ENCODE measurements at regions not wholly inside any gene's neighbourhood (a gene's known extent, or its start where the extent isn't known, plus 50 kb on each side); places are given as distances from the start of the nearest gene placed in this dataset.

DNA sequence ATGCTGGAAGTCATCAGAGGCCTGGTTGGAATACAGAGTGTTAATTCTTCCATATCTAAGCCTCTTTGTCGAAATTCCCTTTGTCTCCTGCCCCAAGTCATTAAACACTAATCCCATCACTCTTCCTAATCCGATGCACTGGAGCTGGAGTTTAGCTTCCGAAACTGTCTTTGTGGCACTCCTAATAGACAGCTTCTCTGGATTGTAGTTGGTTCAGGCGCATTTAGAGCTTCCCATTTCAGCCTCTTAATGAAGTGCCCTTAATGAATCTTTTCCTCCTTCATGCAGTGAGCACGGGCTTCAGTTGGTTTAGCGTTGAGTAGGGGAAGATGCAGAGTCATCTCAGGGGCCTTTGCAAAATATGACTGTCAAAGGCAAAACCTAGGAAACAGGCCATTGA lies 72.2 kb upstream of the MEIS1 start:
- no peak overlapping the region for H3K4me3 ChIP-seq (ENCODE audit: control insufficient read depth, low read depth, low read length)
- DNase-seq (ENCODE audit: low read depth) = no peak

DNA sequence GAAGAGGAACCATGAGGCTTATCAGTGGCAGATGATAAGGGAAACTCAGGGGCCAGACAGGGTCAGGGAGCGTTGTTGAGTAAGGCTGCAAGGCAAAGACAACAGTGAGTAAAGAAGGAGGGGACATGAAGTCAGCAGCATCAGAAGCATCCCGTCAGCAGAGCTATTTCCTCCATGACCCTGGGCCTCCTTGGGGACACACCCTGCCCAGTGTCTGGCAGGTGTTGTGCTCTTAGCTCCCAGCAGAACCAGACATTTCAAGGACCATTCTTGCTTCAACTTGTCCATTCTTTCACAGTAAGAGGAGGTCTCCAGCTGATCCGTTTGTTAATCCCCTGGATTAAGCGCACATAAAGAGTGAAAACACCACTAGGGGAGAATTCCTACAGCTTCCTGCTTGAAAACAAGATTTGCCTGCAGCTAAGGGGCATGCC lies 88.7 kb upstream of the MEIS1 start:
- no peak overlapping the region for H3K4me3 ChIP-seq (ENCODE audit: control insufficient read depth, low read depth, low read length)
- DNase-seq (ENCODE audit: low read depth) = no peak
- no peak for TF ChIP-seq CTCF (IDR thresholded peaks at IDR 0.05; ENCODE audit: control insufficient read depth, insufficient read depth, low read depth, low read length, missing control alignments)

More for the DNA sequence above, 72.2 kb upstream of the MEIS1 start:
- no peak for TF ChIP-seq CTCF (IDR thresholded peaks at IDR 0.05; ENCODE audit: control insufficient read depth, insufficient read depth, low read depth, low read length, missing control alignments)

DNA sequence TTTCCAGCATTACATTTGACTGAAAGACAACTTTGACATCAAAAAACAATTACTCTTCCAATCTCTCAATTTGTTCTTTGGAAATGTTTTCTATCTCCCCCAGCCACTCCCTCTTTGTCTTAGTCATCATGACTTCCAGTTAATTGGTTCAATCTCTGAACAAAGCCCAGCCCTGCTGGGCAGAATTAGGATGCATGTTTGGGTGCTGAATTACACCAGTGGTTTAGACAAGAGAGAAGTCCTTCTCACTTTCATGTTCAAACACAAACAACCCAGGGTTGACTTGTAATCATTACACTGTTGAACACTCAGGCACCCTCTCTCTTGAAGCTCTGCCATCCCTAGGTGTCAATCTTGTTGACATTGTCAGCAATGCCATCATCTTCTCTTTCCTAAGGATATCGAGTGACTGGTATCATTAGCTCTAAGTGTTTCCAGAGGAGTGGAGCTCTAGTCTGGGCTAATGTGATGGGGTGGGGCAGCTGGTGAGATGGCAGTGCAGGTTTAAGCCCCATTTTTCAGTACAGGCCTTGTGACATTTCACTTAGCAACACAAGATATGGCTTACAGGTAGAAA lies 90.8 kb upstream of the MEIS1 start:
- no peak for DNase-seq (ENCODE audit: low read depth)
- H3K4me3 ChIP-seq (ENCODE audit: control insufficient read depth, low read depth, low read length) = no peak overlapping the region
- no peak for TF ChIP-seq CTCF (IDR thresholded peaks at IDR 0.05; ENCODE audit: control insufficient read depth, insufficient read depth, low read depth, low read length, missing control alignments)

DNA sequence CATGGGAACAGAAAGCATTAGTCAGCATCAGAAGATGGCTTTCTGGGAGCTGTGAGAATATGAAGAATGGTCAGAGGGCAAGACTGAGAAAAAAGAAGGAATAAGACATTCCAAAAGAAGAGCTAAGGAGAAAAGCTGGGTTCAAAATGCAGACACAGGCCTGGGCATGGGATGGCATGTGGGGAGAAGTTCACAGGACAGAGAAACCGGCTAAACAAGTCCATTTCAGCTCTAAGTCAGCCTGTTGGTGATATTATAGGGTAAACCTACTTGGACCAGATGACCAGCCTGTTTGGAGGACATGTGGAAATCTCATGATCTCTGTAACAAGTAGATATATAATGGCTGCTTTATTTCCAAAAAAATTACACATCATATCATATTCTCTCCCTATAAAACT lies 91.7 kb upstream of the MEIS1 start:
- no peak for TF ChIP-seq CTCF (IDR thresholded peaks at IDR 0.05; ENCODE audit: control insufficient read depth, insufficient read depth, low read depth, low read length, missing control alignments)
- no peak overlapping the region for H3K4me3 ChIP-seq (ENCODE audit: control insufficient read depth, low read depth, low read length)
- DNase-seq (ENCODE audit: low read depth) = no peak

- DNase-seq (ENCODE audit: low read depth) = no peak
- no peak for TF ChIP-seq CTCF (IDR thresholded peaks at IDR 0.05; ENCODE audit: control insufficient read depth, insufficient read depth, low read depth, low read length, missing control alignments)
- H3K4me3 ChIP-seq (ENCODE audit: control insufficient read depth, low read depth, low read length) = no peak overlapping the region
Observed at GRCh38 chr2:66340521-66340920, 94.4 kb upstream of the MEIS1 start.

GRCh38 chr2:66334237-66335029 lies 100.5 kb upstream of the MEIS1 start:
- no peak overlapping the region for H3K4me3 ChIP-seq (ENCODE audit: control insufficient read depth, low read depth, low read length)
- DNase-seq (ENCODE audit: low read depth) = no peak
- TF ChIP-seq CTCF (IDR thresholded peaks at IDR 0.05; ENCODE audit: control insufficient read depth, insufficient read depth, low read depth, low read length, missing control alignments) = no peak
